HL-60 (cell line): ENCODE measurements at regions not wholly inside any gene's neighbourhood (a gene's known extent, or its start where the extent isn't known, plus 50 kb on each side); places are given as distances from the start of the nearest gene placed in this dataset.

ENCODE experiments used
- DNase-seq, 2 experiments: peaks; one replicate each; pipeline ENCODE4 v3.0.0-alpha.2; 2010 to 2020; ENCODE audit warnings: low read depth in 1 of 2, low spot score in 1 of 2
- H3K27ac ChIP-seq: fragments of 250-450 bp; sonication (Bioruptor Pico); replicated peaks from 2 replicates; pipeline ENCODE4 v1.5.1; 2020; ENCODE audit warnings: mild to moderate bottlenecking, moderate library complexity
- H3K27me3 ChIP-seq: fragments of 250-450 bp; sonication (Bioruptor Pico); 2 replicates; pipeline ENCODE4 v1.5.1; 2021; ENCODE audit warnings: mild to moderate bottlenecking, moderate library complexity; ENCODE audit not compliant: insufficient read depth, poor library complexity, severe bottlenecking
- H3K4me3 ChIP-seq: replicated peaks from 2 replicates; pipeline ENCODE4 v1.5.1; 2011; ENCODE audit warnings: mild to moderate bottlenecking, control low read depth, low read length; ENCODE audit not compliant: insufficient read depth
- CTCF ChIP-seq: IDR thresholded peaks from one replicate; pipeline ENCODE4 v1.5.1; 2011; ENCODE audit warnings: low read length, control low read depth, inconsistent platforms; ENCODE audit not compliant: insufficient read depth
- GABPA ChIP-seq: IDR thresholded peaks from 2 replicates; pipeline ENCODE4 v1.6.1; 2012; ENCODE audit warnings: low read depth
- POLR2AphosphoS5 ChIP-seq: IDR thresholded peaks from 2 replicates; pipeline ENCODE4 v1.6.1; 2012; ENCODE audit warnings: low read depth
- REST ChIP-seq: IDR thresholded peaks from 2 replicates; pipeline ENCODE4 v1.6.1; 2012; ENCODE audit warnings: low read depth; ENCODE audit not compliant: insufficient replicate concordance
- SPI1 ChIP-seq: IDR thresholded peaks from 2 replicates; pipeline ENCODE4 v1.6.1; 2012; ENCODE audit warnings: low read depth, mild to moderate bottlenecking, borderline replicate concordance

GRCh38 chr3:153343988-153344782 is 182.2 kb downstream of the RAP2B start:
- DNase-seq, result no peak
- no peaks in the 10 kb centered on the region for H3K27me3 ChIP-seq
- no peak for TF ChIP-seq CTCF
- TF ChIP-seq GABPA, result no peak
- TF ChIP-seq POLR2AphosphoS5, result no peak
- no peak for TF ChIP-seq REST
- no peak for TF ChIP-seq SPI1
- no peak overlapping the region for H3K27ac ChIP-seq
- no peak overlapping the region for H3K4me3 ChIP-seq

- Histone ChIP-seq H3K4me3 (no peak overlapping the region), H3K27ac (no peak overlapping the region), H3K27me3 (no peaks in the 10 kb centered on the region)
- TF ChIP-seq POLR2AphosphoS5, result no peak
- TF ChIP-seq GABPA, result no peak
- TF ChIP-seq REST, result no peak
- no peak for TF ChIP-seq CTCF
- TF ChIP-seq SPI1, result no peak
- DNase-seq, result no peak
Measured at GRCh38 chr3:153348457-153349107, 186.6 kb downstream of the RAP2B start.

GRCh38 chr3:153349108-153349499 is 187.1 kb downstream of the RAP2B start:
- H3K4me3 ChIP-seq, result no peak overlapping the region
- no peak overlapping the region for H3K27ac ChIP-seq
- TF ChIP-seq GABPA (no peak), SPI1 (no peak), POLR2AphosphoS5 (no peak), CTCF (no peak), REST (no peak)
- DNase-seq, result no peak
- H3K27me3 ChIP-seq, result no peaks in the 10 kb centered on the region
